HG02938 (cell line): ENCODE measurements at regions not wholly inside any gene's neighbourhood (a gene's known extent, or its start where the extent isn't known, plus 50 kb on each side); places are given as distances from the start of the nearest gene placed in this dataset.

Source experiments
- ATAC-seq: cut with Tn5 transposase; IDR thresholded peaks from one replicate; pipeline ENCODE4 v1.9.1; 2021; ENCODE audit warnings: mild to moderate bottlenecking, moderate library complexity; ENCODE audit not compliant: unreplicated experiment

DNA sequence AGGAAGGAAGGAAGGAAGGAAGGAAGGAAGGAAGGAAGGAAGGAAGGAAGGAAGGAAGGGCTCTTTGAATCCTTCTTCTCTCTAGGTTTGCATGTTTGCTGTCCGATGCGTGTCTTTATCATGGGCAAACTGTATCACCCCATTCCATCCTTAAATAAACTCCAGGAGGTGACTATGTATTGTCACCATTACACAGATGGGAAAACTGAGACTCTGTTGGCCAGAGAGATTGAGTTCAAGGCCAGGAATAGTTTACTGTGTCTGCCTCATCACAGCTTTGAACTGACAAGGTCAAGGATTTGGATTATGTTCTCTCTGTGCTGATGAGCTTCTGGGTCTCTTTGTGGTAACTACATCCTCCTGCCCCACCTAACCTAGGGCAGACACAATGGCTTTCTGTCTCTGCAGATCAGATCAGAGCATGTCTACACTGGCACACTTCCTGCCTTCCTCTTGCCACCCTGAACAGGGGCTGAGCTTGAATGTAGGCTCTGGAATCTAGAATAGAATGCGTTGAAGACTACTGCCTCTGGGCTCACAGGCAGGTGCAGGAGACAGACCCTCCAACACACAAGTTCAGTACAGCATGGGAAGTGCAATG is 78.9 kb upstream of the MAP1LC3B2 start:
- no peak for ATAC-seq

DNA sequence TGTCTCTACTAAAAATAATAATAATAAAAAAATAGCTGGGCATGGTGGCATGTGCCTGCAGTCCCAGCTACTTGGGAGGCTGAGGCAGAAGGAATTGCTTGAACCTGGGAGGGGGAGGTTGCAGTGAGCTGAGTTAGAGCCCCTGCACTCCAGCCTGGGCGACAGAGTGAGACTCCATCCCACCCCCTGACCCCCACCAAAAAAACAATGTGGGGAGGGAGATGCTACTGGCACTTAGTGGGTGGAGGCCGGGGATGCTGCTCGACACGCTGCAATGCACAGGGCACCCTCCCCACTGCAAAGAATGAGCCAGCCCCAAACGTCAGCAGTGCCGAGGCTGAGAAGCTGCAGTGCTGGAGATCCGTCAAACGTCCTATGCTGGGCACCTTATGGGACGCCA is 77.5 kb upstream of the MAP1LC3B2 start:
- no peak for ATAC-seq

DNA sequence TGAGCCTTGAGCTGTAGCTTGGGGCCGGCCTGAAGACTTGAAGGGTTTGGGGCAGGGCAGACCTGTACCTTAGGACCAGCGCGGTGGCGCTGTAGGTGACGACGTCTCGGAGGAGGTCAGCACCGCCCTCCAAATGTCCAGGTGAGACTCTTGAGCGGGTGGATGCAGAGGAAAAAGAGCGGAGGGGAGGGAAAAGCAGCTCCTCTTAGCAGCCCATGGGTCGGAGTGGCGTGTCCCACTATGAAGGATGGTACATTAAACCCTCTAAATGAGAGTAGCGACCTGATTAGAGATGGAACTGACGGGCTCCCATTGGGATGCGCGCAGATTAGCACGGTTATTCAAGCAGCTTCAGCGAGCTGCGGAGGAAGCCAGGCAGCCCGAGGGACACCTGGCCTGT is 77.0 kb upstream of the MAP1LC3B2 start:
- no peak for ATAC-seq

DNA sequence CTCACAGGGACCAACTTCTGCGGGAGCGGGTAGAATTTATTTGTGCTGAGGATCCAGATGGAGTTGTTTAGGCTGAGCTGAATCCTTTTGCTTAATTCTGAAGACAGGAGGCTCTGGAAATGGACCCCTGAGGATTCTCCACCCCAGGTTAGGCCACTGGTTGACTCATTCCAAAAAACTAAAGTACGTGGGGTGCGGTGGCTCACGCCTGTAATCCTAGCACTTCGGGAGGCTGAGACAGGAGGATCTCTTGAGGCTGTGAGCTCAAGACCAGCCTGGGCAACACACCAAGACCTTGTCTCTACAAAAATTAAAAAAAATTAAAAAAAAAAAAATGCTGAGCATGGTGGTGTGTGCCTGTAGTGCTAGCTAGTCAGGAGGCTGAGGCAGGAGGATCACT is 76.3 kb upstream of the MAP1LC3B2 start:
- ATAC-seq = no peak

DNA sequence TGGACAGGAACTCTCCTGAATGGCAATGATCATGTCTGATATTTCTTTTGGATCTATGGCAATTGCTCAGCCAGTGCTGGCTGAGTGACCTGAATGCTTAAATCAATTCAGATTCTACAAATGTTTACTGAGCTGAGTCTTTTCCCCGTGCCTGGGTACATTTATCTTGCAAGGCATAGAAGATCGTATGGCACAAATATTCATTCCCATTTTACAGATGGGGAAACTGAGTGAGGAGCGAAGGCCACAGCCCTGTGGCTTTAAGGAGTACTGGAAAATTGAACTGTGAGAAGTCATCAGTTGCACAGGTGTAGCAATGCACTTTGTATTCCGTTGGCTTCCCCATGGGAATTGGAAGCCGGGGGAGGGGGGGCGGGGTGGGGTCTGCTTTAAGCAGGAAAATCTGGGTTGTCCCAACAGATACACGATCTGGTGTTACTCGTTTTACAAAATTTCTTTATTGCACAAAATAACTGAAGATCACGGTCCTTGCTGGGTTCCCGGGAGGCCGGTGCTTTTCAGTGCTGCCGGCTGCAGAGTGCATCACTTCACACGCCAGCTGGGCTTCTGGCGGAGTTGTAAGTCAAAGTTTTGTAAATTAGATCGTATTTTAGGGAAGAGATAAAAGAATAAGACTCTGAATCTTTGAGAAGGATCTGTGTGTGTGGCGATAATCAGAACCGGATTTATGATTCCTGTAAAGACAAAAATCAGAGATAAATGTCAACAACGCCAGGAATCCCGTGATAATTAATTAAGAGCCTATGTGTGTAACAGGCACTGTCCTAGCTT is 75.0 kb upstream of the MAP1LC3B2 start:
- no peak for ATAC-seq

- no peak for ATAC-seq
Observed at GRCh38 chr12:116484807-116485206, 74.4 kb upstream of the MAP1LC3B2 start.

GRCh38 chr12:116489116-116489515 is 70.1 kb upstream of the MAP1LC3B2 start:
- no peak for ATAC-seq

- ATAC-seq = no peak
Observed at GRCh38 chr12:116490471-116490870, 68.7 kb upstream of the MAP1LC3B2 start.

GRCh38 chr12:116492703-116493324 is 66.4 kb upstream of the MAP1LC3B2 start:
- no peak for ATAC-seq

- ATAC-seq = no peak
Observed at GRCh38 chr12:116495260-116495659, 63.9 kb upstream of the MAP1LC3B2 start.

DNA sequence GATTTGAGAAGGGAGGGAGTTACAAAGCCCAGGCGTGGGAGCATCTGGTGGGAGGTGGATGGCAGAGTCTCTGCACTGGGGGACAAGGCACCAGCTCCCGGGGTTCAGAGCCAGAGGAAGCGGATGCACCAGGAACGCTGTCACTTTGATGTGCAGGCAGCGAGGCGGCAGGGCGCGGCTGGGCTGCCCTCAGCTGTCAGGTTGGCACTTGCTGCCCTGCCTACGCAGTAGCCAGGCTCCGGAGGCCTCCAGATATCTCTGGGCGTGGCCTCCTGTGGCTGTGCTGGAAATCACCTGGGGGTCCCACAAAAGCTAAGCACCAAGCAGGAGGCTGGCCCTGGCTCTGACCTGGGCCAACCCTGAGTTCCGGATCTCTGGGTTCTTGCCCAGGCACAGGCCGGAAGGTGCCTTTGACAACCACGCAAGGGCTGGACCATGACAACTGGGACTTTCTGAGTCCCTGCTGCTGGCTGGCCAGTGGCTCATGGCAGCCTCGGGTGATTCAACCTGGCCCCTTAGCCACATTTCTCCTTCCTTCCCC is 62.1 kb upstream of the MAP1LC3B2 start:
- no peak for ATAC-seq

DNA sequence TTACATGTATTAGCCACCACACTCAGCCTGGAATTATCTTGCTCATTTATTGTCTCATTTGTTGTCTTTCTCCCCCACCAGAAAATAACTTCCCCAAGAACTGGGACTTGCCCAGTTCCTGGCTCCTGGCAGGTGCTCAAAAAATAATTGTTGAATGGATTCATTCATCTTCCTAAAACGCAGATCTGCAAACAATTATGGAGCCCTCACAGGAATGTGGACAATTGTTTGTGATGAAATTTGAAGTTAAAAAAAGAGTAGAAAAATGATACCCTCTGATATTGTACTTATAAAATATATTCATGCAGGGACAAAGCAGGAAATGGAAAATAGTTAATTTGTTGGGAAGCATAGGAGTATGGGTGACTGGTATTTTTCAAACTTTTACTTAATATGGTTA is 60.7 kb upstream of the MAP1LC3B2 start:
- no peak for ATAC-seq

- no peak for ATAC-seq
Observed at GRCh38 chr12:116502141-116502725, 56.9 kb upstream of the MAP1LC3B2 start.

GRCh38 chr12:116502989-116503496 is 56.1 kb upstream of the MAP1LC3B2 start:
- no peak for ATAC-seq

- ATAC-seq = no peak
Observed at GRCh38 chr12:116504438-116504837, 54.7 kb upstream of the MAP1LC3B2 start.

GRCh38 chr12:116506697-116507064 is 52.5 kb upstream of the MAP1LC3B2 start:
- no peak for ATAC-seq

- no peak for ATAC-seq
Observed at GRCh38 chr12:116508145-116509121, 50.7 kb upstream of the MAP1LC3B2 start.
